Epithelial cell of proximal tubule (primary cell): ENCODE measurements at regions not wholly inside any gene's neighbourhood (a gene's known extent, or its start where the extent isn't known, plus 50 kb on each side); places are given as distances from the start of the nearest gene placed in this dataset.

Experiments
- DNase-seq: peaks from one replicate; pipeline ENCODE4 v3.0.0-alpha.2; 2011; ENCODE audit warnings: low read depth
- H3K4me3 ChIP-seq: 2 replicates; pipeline ENCODE4 v1.5.1; 2011; ENCODE audit warnings: low read depth, mild to moderate bottlenecking, low read length
- CTCF ChIP-seq: conservative IDR thresholded peaks from 2 replicates; pipeline ENCODE4 v1.5.1; 2012; ENCODE audit warnings: low read depth, mild to moderate bottlenecking, low read length

- DNase-seq = no peak
These were observed 201.0 kb downstream of the NRIP1 start for GRCh38 chr21:14863745-14864210.

GRCh38 chr21:14862794-14863720 is 201.7 kb downstream of the NRIP1 start:
- TF ChIP-seq CTCF = peak; percentile 72
- no peak overlapping the region for H3K4me3 ChIP-seq
- no peak for DNase-seq

More at GRCh38 chr21:14863745-14864210, 201.0 kb downstream of the NRIP1 start:
- TF ChIP-seq CTCF = no peak
- no peak overlapping the region for H3K4me3 ChIP-seq

GRCh38 chr21:14858311-14858710 is 206.5 kb downstream of the NRIP1 start:
- DNase-seq = no peak
- TF ChIP-seq CTCF = no peak
- H3K4me3 ChIP-seq = no peak overlapping the region

GRCh38 chr21:14857529-14857928 is 207.3 kb downstream of the NRIP1 start:
- no peak for TF ChIP-seq CTCF
- DNase-seq = no peak
- no peak overlapping the region for H3K4me3 ChIP-seq

GRCh38 chr21:14850394-14850793 is 214.4 kb downstream of the NRIP1 start:
- no peak overlapping the region for H3K4me3 ChIP-seq
- no peak for TF ChIP-seq CTCF
- no peak for DNase-seq

- TF ChIP-seq CTCF = no peak
- DNase-seq = no peak
These were observed 218.2 kb downstream of the NRIP1 start for GRCh38 chr21:14846621-14847020.

More at GRCh38 chr21:14846621-14847020, 218.2 kb downstream of the NRIP1 start:
- H3K4me3 ChIP-seq = no peak overlapping the region
